ENCODE measurements at regions not wholly inside any gene's neighbourhood (a gene's known extent, or its start where the extent isn't known, plus 50 kb on each side); places are given as distances from the start of the nearest gene placed in this dataset.
"Not testable (repeated sequence)": the region's sequence is repeated elsewhere in the genome, so short reads cannot be mapped to it uniquely, and the experiment has no call there.

- Mint-ChIP-seq H3K4me3 (no peak overlapping the region), H3K27me3 (ENCODE audit: low read depth) (no peaks in the 10 kb centered on the region), H3K36me3 (ENCODE audit: low read depth) (no peaks in the 10 kb centered on the region), H3K4me1 (no peaks in the 10 kb centered on the region), H3K27ac (ENCODE audit: unreplicated experiment) (no peak overlapping the region), H3K9me3 (no peaks in the 10 kb centered on the region)
- no peak for DNase-seq (ENCODE audit: low read depth, low spot score)
- TF ChIP-seq CTCF (conservative IDR thresholded peaks at IDR 0.05) = no peak
Observed at GRCh38 chr5:85357309-85357708, 972.6 kb upstream of the EDIL3 start.

GRCh38 chr5:85375525-85375924, 990.8 kb upstream of the EDIL3 start:
- DNase-seq (ENCODE audit: low read depth, low spot score) = no peak
- H3K27ac Mint-ChIP-seq (ENCODE audit: unreplicated experiment) = no peak overlapping the region
- no peak overlapping the region for H3K4me3 Mint-ChIP-seq
- no peaks in the 10 kb centered on the region for H3K27me3 Mint-ChIP-seq (ENCODE audit: low read depth)
- no peak for TF ChIP-seq CTCF (conservative IDR thresholded peaks at IDR 0.05)
- H3K36me3 Mint-ChIP-seq (ENCODE audit: low read depth) = no peaks in the 10 kb centered on the region
- H3K4me1 Mint-ChIP-seq = no peaks in the 10 kb centered on the region
- no peaks in the 10 kb centered on the region for H3K9me3 Mint-ChIP-seq

GRCh38 chr5:85388770-85389169, 1004.1 kb upstream of the EDIL3 start:
- Mint-ChIP-seq H3K27me3 (ENCODE audit: low read depth) (no peaks in the 10 kb centered on the region), H3K36me3 (ENCODE audit: low read depth) (no peaks in the 10 kb centered on the region), H3K27ac (ENCODE audit: unreplicated experiment) (no peak overlapping the region), H3K4me3 (no peak overlapping the region), H3K4me1 (no peaks in the 10 kb centered on the region), H3K9me3 (peaks cover 5% of the 10 kb centered on the region)
- no peak for DNase-seq (ENCODE audit: low read depth, low spot score)
- TF ChIP-seq CTCF (conservative IDR thresholded peaks at IDR 0.05) = no peak

GRCh38 chr5:85392309-85392708, 1007.6 kb upstream of the EDIL3 start:
- H3K4me1 Mint-ChIP-seq; H3K4me3 Mint-ChIP-seq; H3K27ac Mint-ChIP-seq (ENCODE audit: unreplicated experiment); H3K27me3 Mint-ChIP-seq (ENCODE audit: low read depth); DNase-seq (ENCODE audit: low read depth, low spot score); H3K36me3 Mint-ChIP-seq (ENCODE audit: low read depth); H3K9me3 Mint-ChIP-seq: not testable (repeated sequence)

- Mint-ChIP-seq H3K4me1 (no peaks in the 10 kb centered on the region), H3K4me3 (no peak overlapping the region), H3K36me3 (ENCODE audit: low read depth) (no peaks in the 10 kb centered on the region), H3K27me3 (ENCODE audit: low read depth) (no peaks in the 10 kb centered on the region), H3K27ac (ENCODE audit: unreplicated experiment) (no peak overlapping the region), H3K9me3 (no peaks in the 10 kb centered on the region)
- no peak for DNase-seq (ENCODE audit: low read depth, low spot score)
- no peak for TF ChIP-seq CTCF (conservative IDR thresholded peaks at IDR 0.05)
Observed at GRCh38 chr5:85395526-85395925, 1010.8 kb upstream of the EDIL3 start.

- H3K27me3 Mint-ChIP-seq (ENCODE audit: low read depth) = no peaks in the 10 kb centered on the region
- H3K9me3 Mint-ChIP-seq = no peaks in the 10 kb centered on the region
- H3K4me1 Mint-ChIP-seq = no peaks in the 10 kb centered on the region
- H3K27ac Mint-ChIP-seq (ENCODE audit: unreplicated experiment) = no peak overlapping the region
- no peak for DNase-seq (ENCODE audit: low read depth, low spot score)
- TF ChIP-seq CTCF (conservative IDR thresholded peaks at IDR 0.05) = no peak
- H3K36me3 Mint-ChIP-seq (ENCODE audit: low read depth) = no peaks in the 10 kb centered on the region
- H3K4me3 Mint-ChIP-seq = no peak overlapping the region
Observed at GRCh38 chr5:85397451-85397850, 1012.8 kb upstream of the EDIL3 start.
